Testis (tissue), 2 donors: ENCODE measurements at regions not wholly inside any gene's neighbourhood (a gene's known extent, or its start where the extent isn't known, plus 50 kb on each side); places are given as distances from the start of the nearest gene placed in this dataset.

Experiments used
- DNase-seq: peaks from one replicate; pipeline ENCODE4 v3.0.0-alpha.2; 2019
- H3K27ac ChIP-seq, 2 donors: fragments of 200-600 bp; sonication (generic); one replicate each; pipeline ENCODE4 v1.5.1; 2019
- H3K27me3 ChIP-seq: fragments of 200-600 bp; sonication (generic); one replicate; pipeline ENCODE4 v1.5.1; 2019
- H3K36me3 ChIP-seq: fragments of 200-600 bp; sonication (generic); one replicate; pipeline ENCODE4 v1.5.1; 2017; ENCODE audit warnings: low read depth; ENCODE audit errors: missing control alignments
- H3K4me1 ChIP-seq: fragments of 200-600 bp; sonication (generic); one replicate; pipeline ENCODE4 v1.5.1; 2019
- H3K4me3 ChIP-seq, 2 donors: fragments of 200-600 bp; sonication (generic); one replicate each; pipeline ENCODE4 v1.5.1; 2017 to 2019
- H3K9me3 ChIP-seq: fragments of 200-600 bp; sonication (generic); one replicate; pipeline ENCODE4 v1.5.1; 2017
- CTCF ChIP-seq, 3 experiments: fragments of 450-650 bp in 2 of 3; fragments of 200-600 bp in 1 of 3; sonication (generic) in 1 of 3; IDR thresholded peaks; one replicate each; pipeline ENCODE4 v1.5.1; 2016 to 2019; ENCODE audit warnings: antibody characterized with exemption in 3 of 3, mild to moderate bottlenecking in 2 of 3, moderate library complexity in 1 of 3
- POLR2A ChIP-seq: fragments of 450-650 bp; IDR thresholded peaks from one replicate; pipeline ENCODE4 v1.6.1; 2017; ENCODE audit warnings: antibody characterized with exemption, mild to moderate bottlenecking, moderate library complexity
- WGBS, 2 donors: methylation state at CpG; one replicate each; pipeline ENCODE4 v1.1.5; 2018; 5-methylcytosine and 5-hydroxymethylcytosine counted together
- intact Hi-C: fragments of 100-400 bp; cut with DNase I; formaldehyde crosslinking; loops from one replicate; pipeline ENCODE4 v1.15.1; 2023; ENCODE audit warnings: low total_unique reads

GRCh38 chr18:60870261-60871153 lies 462.7 kb upstream of the CDH20 start:
- H3K36me3 ChIP-seq: no peaks in the 10 kb centered on the region
- DNase-seq: no peak
- WGBS, 2 donors: 52 to 69% methylated on average over 2 of the region's 2 CpGs
- intact Hi-C loops: no loop called here
- no peaks in the 10 kb centered on the region for H3K9me3 ChIP-seq
- no peak for TF ChIP-seq POLR2A
- TF ChIP-seq CTCF (IDR thresholded peaks at IDR 0.05): no peak
- no peak overlapping the region for H3K4me3 ChIP-seq
- no peaks in the 10 kb centered on the region for H3K4me1 ChIP-seq
- H3K27ac ChIP-seq: no peak overlapping the region
- H3K27me3 ChIP-seq: no peaks in the 10 kb centered on the region

GRCh38 chr18:60872434-60872833 lies 460.8 kb upstream of the CDH20 start:
- no peaks in the 10 kb centered on the region for H3K36me3 ChIP-seq
- 81 to 85% methylated on average over 3 of the region's 3 CpGs for WGBS, 2 donors
- no peaks in the 10 kb centered on the region for H3K27me3 ChIP-seq
- no peaks in the 10 kb centered on the region for H3K4me1 ChIP-seq
- DNase-seq: no peak
- H3K9me3 ChIP-seq: no peaks in the 10 kb centered on the region
- intact Hi-C loops: no loop called here
- no peak overlapping the region for H3K27ac ChIP-seq
- TF ChIP-seq POLR2A (no peak), CTCF (IDR thresholded peaks at IDR 0.05) (no peak)
- H3K4me3 ChIP-seq: no peak overlapping the region

GRCh38 chr18:60873708-60874107 lies 459.5 kb upstream of the CDH20 start:
- no peak for DNase-seq
- Histone ChIP-seq H3K27me3 (no peaks in the 10 kb centered on the region), H3K36me3 (no peaks in the 10 kb centered on the region), H3K9me3 (no peaks in the 10 kb centered on the region), H3K4me3 (no peak overlapping the region), H3K4me1 (no peaks in the 10 kb centered on the region), H3K27ac (no peak overlapping the region)
- intact Hi-C loops: no loop called here
- TF ChIP-seq POLR2A (no peak), CTCF (IDR thresholded peaks at IDR 0.05) (no peak)

- intact Hi-C loops: no loop called here
- WGBS, 2 donors: 57 to 85% methylated on average over 6 of the region's 6 CpGs
- no peak overlapping the region for H3K4me3 ChIP-seq
- no peaks in the 10 kb centered on the region for H3K4me1 ChIP-seq
- no peaks in the 10 kb centered on the region for H3K27me3 ChIP-seq
- DNase-seq: no peak
- no peak overlapping the region for H3K27ac ChIP-seq
- no peaks in the 10 kb centered on the region for H3K36me3 ChIP-seq
- no peaks in the 10 kb centered on the region for H3K9me3 ChIP-seq
- no peak for TF ChIP-seq CTCF (IDR thresholded peaks at IDR 0.05)
- no peak for TF ChIP-seq POLR2A
Observed at GRCh38 chr18:60875957-60876507, 457.2 kb upstream of the CDH20 start.

- Histone ChIP-seq H3K4me3 (no peak overlapping the region), H3K9me3 (no peaks in the 10 kb centered on the region), H3K27me3 (no peaks in the 10 kb centered on the region), H3K27ac (no peak overlapping the region), H3K36me3 (no peaks in the 10 kb centered on the region), H3K4me1 (no peaks in the 10 kb centered on the region)
- TF ChIP-seq POLR2A: no peak
- TF ChIP-seq CTCF (IDR thresholded peaks at IDR 0.05): no peak
- intact Hi-C loops: no loop called here
- no peak for DNase-seq
- whole genome bisulfite sequencing, 2 donors: 83 to 91% methylated on average over 2 of the region's 2 CpGs
Observed at GRCh38 chr18:60880184-60880583, 453.0 kb upstream of the CDH20 start.
